Suprapubic skin (tissue), 4 donors: ENCODE measurements at regions not wholly inside any gene's neighbourhood (a gene's known extent, or its start where the extent isn't known, plus 50 kb on each side); places are given as distances from the start of the nearest gene placed in this dataset.

Experiments
- CTCF ChIP-seq, 2 donors: fragments of 200-600 bp in 1 of 2; fragments of 450-650 bp in 1 of 2; sonication (generic) in 1 of 2; IDR thresholded peaks; one replicate each; pipeline ENCODE4 v1.5.1; 2016 to 2019; ENCODE audit warnings: antibody characterized with exemption in 2 of 2, mild to moderate bottlenecking in 1 of 2, moderate library complexity in 1 of 2
- POLR2A ChIP-seq, 2 donors: fragments of 450-650 bp; IDR thresholded peaks; one replicate each; pipeline ENCODE4 v1.6.1; 2017; ENCODE audit warnings: antibody characterized with exemption in 2 of 2, mild to moderate bottlenecking in 2 of 2, moderate library complexity in 2 of 2
- POLR2AphosphoS5 ChIP-seq, 3 donors: sonication (generic); formaldehyde crosslinking; IDR thresholded peaks; one replicate each; pipeline ENCODE4 v1.6.1; 2017; ENCODE audit warnings: antibody characterized with exemption in 3 of 3

GRCh38 chr20:23151885-23152284 lies 65.8 kb upstream of the CD93 start:
- no peak for TF ChIP-seq CTCF (IDR thresholded peaks at IDR 0.05)
- TF ChIP-seq POLR2A (IDR thresholded peaks at IDR 0.05): no peak
- no peak for TF ChIP-seq POLR2AphosphoS5 (IDR thresholded peaks at IDR 0.05)
